GM19438 (cell line): ENCODE measurements at regions not wholly inside any gene's neighbourhood (a gene's known extent, or its start where the extent isn't known, plus 50 kb on each side); places are given as distances from the start of the nearest gene placed in this dataset.

Source experiments
- ATAC-seq: cut with Tn5 transposase; IDR thresholded peaks from one replicate; pipeline ENCODE4 v1.9.1; 2021; ENCODE audit warnings: low read depth; ENCODE audit not compliant: unreplicated experiment

- ATAC-seq, result no peak
Measured at GRCh38 chr14:40317690-40318089, 885.5 kb upstream of the FBXO33 start.

- ATAC-seq, result no peak
Measured at GRCh38 chr14:40312296-40312695, 880.1 kb upstream of the FBXO33 start.

DNA sequence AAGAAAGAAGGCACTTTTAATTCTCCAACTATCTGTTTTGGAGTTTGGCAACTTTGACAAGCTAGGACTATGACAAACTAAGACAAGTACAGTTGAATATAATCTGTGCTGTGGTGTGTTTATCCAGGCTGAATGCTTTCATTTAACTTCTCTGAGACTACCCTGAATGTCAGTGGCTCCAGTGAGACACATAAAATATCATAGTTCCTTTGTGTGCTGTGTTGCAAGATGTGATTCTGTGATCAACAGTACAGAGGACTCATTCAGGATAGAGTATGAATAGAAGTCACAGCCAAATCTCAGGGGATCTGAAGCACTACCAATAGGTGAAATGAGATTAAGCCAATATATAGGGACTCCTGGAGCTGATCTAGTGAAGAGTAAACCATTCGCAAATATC is 876.9 kb upstream of the FBXO33 start:
- no peak for ATAC-seq

GRCh38 chr14:40308240-40308639 is 876.0 kb upstream of the FBXO33 start:
- no peak for ATAC-seq

DNA sequence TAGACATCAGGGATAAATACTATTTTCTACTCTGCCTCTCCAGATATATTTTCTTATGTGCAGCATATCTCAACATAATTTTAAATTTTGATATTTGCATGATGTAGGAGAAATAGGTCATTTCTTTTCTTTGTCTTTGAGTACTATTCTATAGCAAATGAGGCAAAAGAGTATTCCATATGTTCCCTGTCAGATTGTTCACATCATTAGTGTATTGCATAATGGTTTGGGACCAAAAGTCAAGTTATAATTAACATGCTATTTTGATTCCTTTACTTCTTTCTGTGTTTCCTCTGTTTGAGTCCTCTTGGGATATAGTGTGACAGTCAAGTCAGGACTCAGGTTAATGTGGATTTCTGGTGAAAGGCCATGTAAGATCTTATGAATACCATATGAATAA is 864.6 kb upstream of the FBXO33 start:
- ATAC-seq, result no peak

- no peak for ATAC-seq
Measured at GRCh38 chr14:40292664-40293063, 860.4 kb upstream of the FBXO33 start.

GRCh38 chr14:40282196-40282595 is 850.0 kb upstream of the FBXO33 start:
- ATAC-seq, result no peak

- ATAC-seq, result no peak
Measured at GRCh38 chr14:40280652-40281051, 848.4 kb upstream of the FBXO33 start.

DNA sequence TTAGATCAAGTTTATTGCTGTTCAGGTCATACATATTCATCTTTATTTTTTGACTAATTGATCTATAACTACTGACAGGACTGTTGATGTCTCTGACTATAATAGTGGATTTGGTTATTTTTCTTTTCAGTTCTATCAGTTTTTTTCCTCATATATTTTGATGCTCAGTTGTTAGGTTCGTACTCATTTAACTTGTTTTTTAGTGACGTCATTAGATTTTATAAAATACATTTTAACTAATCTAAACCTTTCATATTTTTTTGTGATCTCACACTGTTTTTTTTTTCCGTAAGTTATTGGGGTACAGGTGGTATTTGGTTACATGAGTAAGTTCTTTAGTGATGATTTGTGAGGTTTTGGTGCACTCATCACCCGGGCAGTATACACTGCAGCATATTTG is 841.2 kb upstream of the FBXO33 start:
- no peak for ATAC-seq

GRCh38 chr14:40271480-40271879 is 839.2 kb upstream of the FBXO33 start:
- no peak for ATAC-seq

DNA sequence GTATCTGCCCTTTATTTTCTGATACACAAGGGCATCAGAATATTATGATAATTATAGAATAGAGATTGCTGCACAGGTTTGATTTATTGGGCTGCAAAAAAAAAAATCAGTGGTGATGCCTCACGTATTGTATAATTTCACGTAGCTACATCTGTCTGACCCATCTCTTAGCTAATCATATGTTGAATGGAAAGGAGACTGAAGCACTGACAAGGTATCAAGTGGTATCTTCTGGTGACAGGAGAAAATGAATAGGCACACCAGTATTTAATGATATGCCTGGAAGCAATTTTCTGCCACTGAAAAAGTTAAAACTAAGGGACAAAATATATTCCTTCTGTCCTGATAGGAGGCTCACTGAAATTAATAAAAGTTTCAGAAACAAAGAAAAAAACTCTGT is 837.2 kb upstream of the FBXO33 start:
- no peak for ATAC-seq

DNA sequence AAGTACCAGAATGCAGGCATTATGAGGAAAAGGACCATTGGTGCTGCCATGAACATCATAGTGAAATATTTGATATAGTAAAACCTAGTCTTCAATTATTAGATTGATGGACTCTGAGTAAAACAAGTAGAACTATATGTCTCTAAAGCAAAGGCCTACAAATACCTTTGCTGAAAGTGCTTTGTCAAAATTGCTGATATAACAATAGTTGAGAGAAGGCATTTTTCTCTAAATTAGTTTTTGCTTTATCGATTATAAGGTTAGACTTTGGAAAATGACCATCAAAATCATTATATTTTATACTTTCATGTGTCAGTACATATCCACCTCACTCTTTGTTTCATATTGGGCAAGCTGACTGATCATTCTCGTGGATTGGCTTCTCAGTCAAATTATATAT is 836.0 kb upstream of the FBXO33 start:
- no peak for ATAC-seq

- ATAC-seq, result no peak
Measured at GRCh38 chr14:40265096-40265495, 832.9 kb upstream of the FBXO33 start.

GRCh38 chr14:40252817-40253447 is 820.7 kb upstream of the FBXO33 start:
- no peak for ATAC-seq

GRCh38 chr14:40248671-40249070 is 816.4 kb upstream of the FBXO33 start:
- no peak for ATAC-seq

- ATAC-seq, result no peak
Measured at GRCh38 chr14:40240245-40240859, 808.1 kb upstream of the FBXO33 start.

GRCh38 chr14:40232302-40232701 is 800.1 kb upstream of the FBXO33 start:
- no peak for ATAC-seq

- no peak for ATAC-seq
Measured at GRCh38 chr14:40229676-40230075, 797.4 kb upstream of the FBXO33 start.

DNA sequence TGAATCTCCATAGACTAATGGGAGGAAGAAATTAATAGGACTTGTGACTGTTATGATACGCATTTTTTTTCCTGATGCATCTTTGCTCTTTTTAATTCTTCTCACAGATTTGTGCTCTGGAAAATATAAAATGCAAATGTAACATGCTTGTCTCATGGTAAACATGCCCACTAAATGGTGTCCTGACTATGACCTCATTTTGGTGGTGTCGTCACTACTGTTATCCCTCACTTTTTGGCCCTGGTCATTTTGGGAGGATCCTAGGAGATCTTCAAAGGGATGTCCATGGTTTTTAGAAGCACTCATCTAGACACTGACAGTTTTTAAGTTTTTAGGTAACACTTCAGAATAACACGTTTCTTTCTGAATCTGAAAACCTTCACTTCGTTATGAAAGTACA is 790.8 kb upstream of the FBXO33 start:
- no peak for ATAC-seq

DNA sequence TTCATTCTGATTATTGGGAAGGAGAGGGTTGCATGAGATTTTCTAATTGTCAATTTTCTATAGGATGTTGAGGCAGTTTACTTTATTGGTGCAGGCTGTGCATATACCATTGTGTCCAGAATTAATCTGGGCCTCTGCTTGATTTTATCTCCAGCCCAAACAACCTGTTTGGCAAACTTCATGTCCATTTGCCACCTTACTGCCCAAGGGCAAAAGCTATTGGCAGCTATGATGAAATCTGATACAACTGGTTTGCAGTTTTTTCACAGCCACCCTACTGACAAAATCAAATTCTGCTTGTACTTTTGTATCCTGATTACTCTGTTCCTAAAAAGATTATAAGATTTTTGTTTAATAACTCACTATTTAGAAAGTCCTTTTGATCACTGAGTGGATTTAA is 789.2 kb upstream of the FBXO33 start:
- ATAC-seq, result no peak

GRCh38 chr14:40219032-40219431 is 786.8 kb upstream of the FBXO33 start:
- no peak for ATAC-seq

- ATAC-seq, result no peak
Measured at GRCh38 chr14:40218282-40218941, 786.2 kb upstream of the FBXO33 start.
